HepG2 (cell line): ENCODE measurements at regions not wholly inside any gene's neighbourhood (a gene's known extent, or its start where the extent isn't known, plus 50 kb on each side); places are given as distances from the start of the nearest gene placed in this dataset.

Experiments
- ATAC-seq: fragments of 200-7000 bp; cut with Tn5 transposase; 3 replicates; pipeline ENCODE4 v1.9.1; 2020; ENCODE audit warnings: mild to moderate bottlenecking, moderate library complexity
- BruUV-seq: library from RNA; stranded (reverse); fragments of 400-500 nt; replicated peaks from 2 replicates; lab custom pipeline; 2021; lab: Mats Ljungman, UMichigan
- CTCF ChIA-PET: fragments of 300-600 bp; formaldehyde crosslinking; extraction: SDS; loops from one replicate; lab custom pipeline; 2021; ENCODE audit warnings: low total read pairs, inconsistent platforms, low intra/inter-chr PET ratio; lab: Yijun Ruan, JAX
- POLR2A ChIA-PET: fragments of 350-600 bp; sonication (Branson Sonifier 250); formaldehyde crosslinking; loops from one replicate; lab custom pipeline; 2020; ENCODE audit warnings: antibody characterized with exemption, inconsistent platforms; lab: Yijun Ruan, JAX
- DNase-seq: peaks from one replicate; pipeline ENCODE4 v3.0.0-alpha.2; 2015; ENCODE audit warnings: low spot score
- FAIRE-seq: peaks from 3 replicates; lab custom pipeline; 2011; peaks lifted over from hg19 to GRCh38; lab: Jason Lieb, UNC
- H2AFZ ChIP-seq: one replicate; pipeline ENCODE4 v1.6.1; 2011; ENCODE audit warnings: low read length, inconsistent platforms
- H3K27ac ChIP-seq: fragments of 300-600 bp; 3 replicates; pipeline ENCODE4 v1.8.0; 2011; ENCODE audit warnings: mixed run types, mild to moderate bottlenecking, mixed read lengths, low read length, inconsistent platforms; ENCODE audit not compliant: insufficient read depth; ENCODE audit errors: extremely low read length
- H3K27me3 ChIP-seq, 2 experiments: fragments of 200-600 bp in 1 of 2; 2 replicates in 1 of 2; 3 replicates in 1 of 2; pipeline versions ENCODE4 v1.6.0 to v1.8.0; 2011; ENCODE audit warnings: low read length in 2 of 2, mild to moderate bottlenecking in 2 of 2, moderate library complexity in 2 of 2, inconsistent platforms in 1 of 2; ENCODE audit not compliant: insufficient read depth in 2 of 2, control insufficient read depth in 1 of 2
- H3K36me3 ChIP-seq, 2 experiments: fragments of 200-600 bp in 1 of 2; replicated peaks in 1 of 2; 2 replicates in 1 of 2; 3 replicates in 1 of 2; pipeline versions ENCODE4 v1.5.1 to v1.8.0; 2011; ENCODE audit warnings: low read length in 2 of 2, inconsistent platforms in 1 of 2; ENCODE audit not compliant: insufficient read depth in 2 of 2, control insufficient read depth in 1 of 2
- H3K4me1 ChIP-seq: 2 replicates; pipeline ENCODE4 v1.5.1; 2012; ENCODE audit warnings: low read length, inconsistent platforms; ENCODE audit not compliant: insufficient read depth
- H3K4me2 ChIP-seq: 2 replicates; pipeline ENCODE4 v1.6.0; 2011; ENCODE audit warnings: low read depth, low read length, inconsistent platforms
- H3K4me3 ChIP-seq, 3 experiments: fragments of 200-600 bp in 1 of 3; sonication (generic), shearing (Covaris generic) in 1 of 3; replicated peaks in 1 of 3; 2 replicates each; pipeline ENCODE4 v1.5.1; 2011 to 2016; ENCODE audit warnings: low read length in 3 of 3, inconsistent platforms in 2 of 3, low read depth in 2 of 3, mild to moderate bottlenecking in 2 of 3, control low read depth in 1 of 3, mixed read lengths in 1 of 3; ENCODE audit not compliant: insufficient read depth in 1 of 3
- H3K79me2 ChIP-seq: one replicate; pipeline ENCODE4 v1.6.1; 2011; ENCODE audit warnings: low read length, inconsistent platforms; ENCODE audit not compliant: insufficient read depth
- H3K9ac ChIP-seq: 2 replicates; pipeline ENCODE4 v1.6.0; 2011; ENCODE audit warnings: mild to moderate bottlenecking, low read depth, low read length, inconsistent platforms; ENCODE audit not compliant: insufficient read depth
- H3K9me3 ChIP-seq: 2 replicates; pipeline ENCODE4 v1.5.1; 2012; ENCODE audit warnings: mild to moderate bottlenecking, low read length
- H4K20me1 ChIP-seq: 2 replicates; pipeline ENCODE4 v1.6.0; 2011; ENCODE audit warnings: inconsistent platforms, mild to moderate bottlenecking, low read length, moderate library complexity; ENCODE audit not compliant: insufficient read depth
- CBFB ChIP-seq: sonication (generic); formaldehyde crosslinking; IDR thresholded peaks from 2 replicates; pipeline ENCODE4 v1.4.0; 2020; ENCODE audit warnings: missing genetic modification reagents
- CHCHD3 ChIP-seq: sonication (generic); formaldehyde crosslinking; IDR thresholded peaks from 2 replicates; pipeline ENCODE4 v1.8.0; 2022; ENCODE audit warnings: mild to moderate bottlenecking, missing genetic modification reagents, moderate library complexity
- DBP ChIP-seq: sonication (generic); formaldehyde crosslinking; IDR thresholded peaks from 2 replicates; pipeline ENCODE4 v1.4.0; 2020; ENCODE audit warnings: missing genetic modification reagents; ENCODE audit errors: not compliant biosample characterization
- HOXA7 ChIP-seq: sonication (generic); formaldehyde crosslinking; IDR thresholded peaks from 2 replicates; pipeline ENCODE4 v1.8.1; 2022; ENCODE audit warnings: mild to moderate bottlenecking, missing genetic modification reagents, moderate library complexity
- MAF1 ChIP-seq: sonication (generic); formaldehyde crosslinking; IDR thresholded peaks from 2 replicates; pipeline ENCODE4 v1.5.0; 2020; ENCODE audit warnings: missing genetic modification reagents, borderline replicate concordance
- PAX8 ChIP-seq: sonication (generic); formaldehyde crosslinking; IDR thresholded peaks from 2 replicates; pipeline ENCODE4 v1.8.0; 2022; ENCODE audit warnings: mild to moderate bottlenecking, missing genetic modification reagents, borderline replicate concordance
- ZNF20 ChIP-seq: sonication (generic); formaldehyde crosslinking; IDR thresholded peaks from 2 replicates; pipeline ENCODE4 v1.4.0; 2020; ENCODE audit warnings: mild to moderate bottlenecking, moderate library complexity, missing genetic modification reagents
- ZNF225 ChIP-seq: sonication (generic); formaldehyde crosslinking; IDR thresholded peaks from 2 replicates; pipeline ENCODE4 v1.4.0; 2020; ENCODE audit warnings: mild to moderate bottlenecking, missing genetic modification reagents
- ZNF275 ChIP-seq: sonication (generic); formaldehyde crosslinking; IDR thresholded peaks from 2 replicates; pipeline ENCODE4 v1.8.0; 2022; ENCODE audit warnings: missing genetic modification reagents, mild to moderate bottlenecking, inconsistent platforms, borderline replicate concordance
- ZNF543 ChIP-seq: sonication (generic); formaldehyde crosslinking; IDR thresholded peaks from 2 replicates; pipeline ENCODE4 v1.4.0; 2020; ENCODE audit warnings: mild to moderate bottlenecking, missing genetic modification reagents
- ZNF816 ChIP-seq: sonication (generic); formaldehyde crosslinking; IDR thresholded peaks from 2 replicates; pipeline ENCODE4 v1.8.0; 2022; ENCODE audit warnings: missing genetic modification reagents, mild to moderate bottlenecking, borderline replicate concordance
- WGBS: methylation state at CpG from one replicate; pipeline ENCODE4 v1.1.6; 2017; ENCODE audit warnings: low lambda C conversion rate; 5-methylcytosine and 5-hydroxymethylcytosine counted together
- in situ Hi-C: cut with HindIII; loops from 2 replicates; pipeline ENCODE4 v1.10.0; 2017; ENCODE audit warnings: low pct_unique_long_range_greater_than_20kb; ENCODE audit not compliant: extremely low pct_ligation_motif_present
- intact Hi-C: fragments of 100-400 bp; cut with micrococcal nuclease; formaldehyde crosslinking; loops from one replicate; pipeline ENCODE4 v1.10.0; 2022; ENCODE audit not compliant: unreplicated experiment
- TF ChIP-seq, protein P1 (sequence below): sonication (generic); formaldehyde crosslinking; IDR thresholded peaks from 2 replicates; pipeline ENCODE4 v1.4.0; 2020; ENCODE audit warnings: low read depth, missing genetic modification reagents

GRCh38 chr16:24667244-24667764, 62.1 kb upstream of the TNRC6A start:
- DNase-seq (no peak), ATAC-seq (no peak; the same call in 2 of the 3 replicates), FAIRE-seq (no peak)
- H4K20me1 ChIP-seq, result no peaks in the 10 kb centered on the region
- no peak overlapping the region for H3K9ac ChIP-seq
- H3K4me2 ChIP-seq, result no peak overlapping the region
- ChIA-PET CTCF (no interaction called here), POLR2A (no interaction called here)
- H3K4me3 ChIP-seq, result no peak overlapping the region
- peaks cover 2% of the 10 kb centered on the region for H3K4me1 ChIP-seq
- no peaks in the 10 kb centered on the region for H3K36me3 ChIP-seq
- H3K27me3 ChIP-seq, result peaks cover 0 to 4% of the 10 kb centered on the region in 2 experiments; a peak in 2 of 5 replicates
- no peaks in the 10 kb centered on the region for H3K9me3 ChIP-seq
- H2AFZ ChIP-seq, result no peak overlapping the region
- in situ Hi-C loops (no loop called here), intact Hi-C loops (no loop called here)
- no peak for TF ChIP-seq HOXA7 (CRISPR knock-in tag)
- 46% methylated on average over 4 of the region's 4 CpGs for WGBS
- no peaks in the 10 kb centered on the region for H3K79me2 ChIP-seq
- no peak overlapping the region for H3K27ac ChIP-seq
- BruUV-seq, result no TSS peak

DNA sequence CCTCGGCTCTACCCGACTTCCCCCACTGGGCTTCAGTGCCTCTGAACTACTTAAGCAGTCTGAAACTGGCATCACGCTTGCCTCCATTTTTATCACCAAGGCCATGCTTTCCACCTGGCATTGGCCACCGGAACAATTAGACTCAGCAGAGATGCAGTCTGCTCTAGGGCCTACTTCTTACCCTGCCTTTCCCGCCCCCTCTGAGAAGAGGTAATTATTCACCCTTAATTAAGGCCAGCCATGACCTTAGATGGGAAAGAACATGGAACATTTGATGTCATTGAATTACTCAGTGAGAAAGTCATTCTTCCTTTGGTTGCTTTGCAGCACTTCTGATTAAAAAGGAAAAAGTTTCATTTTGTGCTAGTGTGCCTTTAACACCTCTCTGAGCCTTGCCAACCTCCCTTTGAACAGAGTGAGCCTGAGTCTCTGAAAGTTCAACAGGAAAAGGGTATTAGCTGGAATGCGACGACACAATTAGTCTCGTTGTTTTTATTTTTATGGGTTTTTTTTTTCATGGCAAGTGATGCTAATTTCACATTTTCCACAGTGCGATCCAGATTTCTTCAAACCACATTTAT, 60.9 kb upstream of the TNRC6A start:
- POLR2A ChIA-PET, result interaction anchor here (0.6 kb wide), 1 partner anchor 9 kb away, joined by 3 read pairs; no protein-coding TSS in a partner anchor
- no peak overlapping the region for H3K4me2 ChIP-seq
- TF ChIP-seq, protein P1, sequence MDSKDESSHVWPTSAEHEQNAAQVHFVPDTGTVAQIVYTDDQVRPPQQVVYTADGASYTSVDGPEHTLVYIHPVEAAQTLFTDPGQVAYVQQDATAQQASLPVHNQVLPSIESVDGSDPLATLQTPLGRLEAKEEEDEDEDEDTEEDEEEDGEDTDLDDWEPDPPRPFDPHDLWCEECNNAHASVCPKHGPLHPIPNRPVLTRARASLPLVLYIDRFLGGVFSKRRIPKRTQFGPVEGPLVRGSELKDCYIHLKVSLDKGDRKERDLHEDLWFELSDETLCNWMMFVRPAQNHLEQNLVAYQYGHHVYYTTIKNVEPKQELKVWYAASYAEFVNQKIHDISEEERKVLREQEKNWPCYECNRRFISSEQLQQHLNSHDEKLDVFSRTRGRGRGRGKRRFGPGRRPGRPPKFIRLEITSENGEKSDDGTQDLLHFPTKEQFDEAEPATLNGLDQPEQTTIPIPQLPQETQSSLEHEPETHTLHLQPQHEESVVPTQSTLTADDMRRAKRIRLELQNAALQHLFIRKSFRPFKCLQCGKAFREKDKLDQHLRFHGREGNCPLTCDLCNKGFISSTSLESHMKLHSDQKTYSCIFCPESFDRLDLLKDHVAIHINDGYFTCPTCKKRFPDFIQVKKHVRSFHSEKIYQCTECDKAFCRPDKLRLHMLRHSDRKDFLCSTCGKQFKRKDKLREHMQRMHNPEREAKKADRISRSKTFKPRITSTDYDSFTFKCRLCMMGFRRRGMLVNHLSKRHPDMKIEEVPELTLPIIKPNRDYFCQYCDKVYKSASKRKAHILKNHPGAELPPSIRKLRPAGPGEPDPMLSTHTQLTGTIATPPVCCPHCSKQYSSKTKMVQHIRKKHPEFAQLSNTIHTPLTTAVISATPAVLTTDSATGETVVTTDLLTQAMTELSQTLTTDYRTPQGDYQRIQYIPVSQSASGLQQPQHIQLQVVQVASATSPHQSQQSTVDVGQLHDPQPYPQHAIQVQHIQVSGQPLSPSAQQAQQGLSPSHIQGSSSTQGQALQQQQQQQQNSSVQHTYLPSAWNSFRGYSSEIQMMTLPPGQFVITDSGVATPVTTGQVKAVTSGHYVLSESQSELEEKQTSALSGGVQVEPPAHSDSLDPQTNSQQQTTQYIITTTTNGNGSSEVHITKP (CRISPR knock-in tag), result no peak
- TF ChIP-seq DBP (CRISPR knock-in tag), result no peak
- no peak for TF ChIP-seq ZNF816 (CRISPR knock-in tag)
- no peak for TF ChIP-seq CHCHD3
- TF ChIP-seq CBFB (CRISPR knock-in tag), result no peak
- no peak for TF ChIP-seq PAX8 (CRISPR knock-in tag)
- TF ChIP-seq ZNF275, result no peak
- TF ChIP-seq MAF1 (CRISPR knock-in tag), result no peak
- TF ChIP-seq ZNF225 (CRISPR knock-in tag), result no peak
- no peak for TF ChIP-seq ZNF20 (CRISPR knock-in tag)
- no peak for TF ChIP-seq ZNF543 (CRISPR knock-in tag)

More for the DNA sequence above, 60.9 kb upstream of the TNRC6A start:
- H3K4me1 ChIP-seq, result peaks cover 14% of the 10 kb centered on the region
- H3K36me3 ChIP-seq, result no peaks in the 10 kb centered on the region
- intact Hi-C loops (no loop called here), in situ Hi-C loops (no loop called here)
- H4K20me1 ChIP-seq, result no peaks in the 10 kb centered on the region
- ATAC-seq (no peak), DNase-seq (no peak), FAIRE-seq (no peak)
- H3K27ac ChIP-seq, result no peak overlapping the region
- H3K79me2 ChIP-seq, result no peaks in the 10 kb centered on the region
- H3K9ac ChIP-seq, result no peak overlapping the region
- no peak overlapping the region for H3K4me3 ChIP-seq
- H2AFZ ChIP-seq, result no peak overlapping the region
- no TSS peak for BruUV-seq
- 52% methylated on average over 9 of the region's 9 CpGs for WGBS
- peaks cover 0 to 4% of the 10 kb centered on the region in 2 experiments; a peak in 1 of 5 replicates for H3K27me3 ChIP-seq
- H3K9me3 ChIP-seq, result no peaks in the 10 kb centered on the region
- CTCF ChIA-PET, result no interaction called here
